ENCODE measurements at regions not wholly inside any gene's neighbourhood (a gene's known extent, or its start where the extent isn't known, plus 50 kb on each side); places are given as distances from the start of the nearest gene placed in this dataset.

- intact Hi-C loops (cut with micrococcal nuclease; ENCODE audit: unreplicated experiment), result loop anchor here (2.0 kb wide), 1 partner anchor 73 kb away; no protein-coding TSS in a partner anchor
- Histone ChIP-seq H3K4me3 (ENCODE audit: low read depth, low read length) (no peak overlapping the region), H3K9me3 (no peaks in the 10 kb centered on the region), H3K27me3 (replicated peaks; ENCODE audit: control insufficient read depth, insufficient read depth, low read length) (no peaks in the 10 kb centered on the region), H3K4me1 (no peaks in the 10 kb centered on the region), H3K36me3 (ENCODE audit: control insufficient read depth, insufficient read depth, low read length) (no peaks in the 10 kb centered on the region)
- no peak for DNase-seq
- no peak for TF ChIP-seq CTCF (IDR thresholded peaks at IDR 0.05; ENCODE audit: insufficient read depth in 1 of 2, low read depth in 1 of 2, low read length in 1 of 2, severe bottlenecking in 1 of 2, unreplicated experiment in 1 of 2)
- Mint-ChIP-seq H3K4me1 (ENCODE audit: low read depth, unreplicated experiment) (no peaks in the 10 kb centered on the region), H3K27me3 (ENCODE audit: insufficient read depth, unreplicated experiment) (no peaks in the 10 kb centered on the region), H3K27ac (ENCODE audit: unreplicated experiment) (no peak overlapping the region), H3K36me3 (ENCODE audit: insufficient read depth, unreplicated experiment) (no peaks in the 10 kb centered on the region), H3K4me3 (ENCODE audit: unreplicated experiment) (no peak overlapping the region), H3K9me3 (ENCODE audit: unreplicated experiment) (no peaks in the 10 kb centered on the region)
- BruUV-seq (replicated peaks), result no TSS peak
- CTCF ChIA-PET, result no interaction called here
- POLR2A ChIA-PET, result no interaction called here
Observed at GRCh38 chrX:121333942-121334341, 286.5 kb downstream of the GLUD2 start.

GRCh38 chrX:121336831-121337421 lies 289.5 kb downstream of the GLUD2 start:
- POLR2A ChIA-PET, result no interaction called here
- Histone ChIP-seq H3K36me3 (ENCODE audit: control insufficient read depth, insufficient read depth, low read length) (no peaks in the 10 kb centered on the region), H3K4me3 (ENCODE audit: low read depth, low read length) (no peak overlapping the region), H3K4me1 (no peaks in the 10 kb centered on the region), H3K27me3 (replicated peaks; ENCODE audit: control insufficient read depth, insufficient read depth, low read length) (no peaks in the 10 kb centered on the region), H3K9me3 (no peaks in the 10 kb centered on the region)
- H3K4me1 Mint-ChIP-seq (ENCODE audit: low read depth, unreplicated experiment), result no peaks in the 10 kb centered on the region
- no peak for DNase-seq
- CTCF ChIA-PET, result no interaction called here
- intact Hi-C loops (cut with micrococcal nuclease; ENCODE audit: unreplicated experiment), result no loop called here
- BruUV-seq (replicated peaks), result no TSS peak
- no peak overlapping the region for H3K27ac Mint-ChIP-seq (ENCODE audit: unreplicated experiment)
- H3K9me3 Mint-ChIP-seq (ENCODE audit: unreplicated experiment), result no peaks in the 10 kb centered on the region
- TF ChIP-seq CTCF (IDR thresholded peaks at IDR 0.05; ENCODE audit: insufficient read depth in 1 of 2, low read depth in 1 of 2, low read length in 1 of 2, severe bottlenecking in 1 of 2, unreplicated experiment in 1 of 2), result no peak
- no peaks in the 10 kb centered on the region for H3K36me3 Mint-ChIP-seq (ENCODE audit: insufficient read depth, unreplicated experiment)
- no peaks in the 10 kb centered on the region for H3K27me3 Mint-ChIP-seq (ENCODE audit: insufficient read depth, unreplicated experiment)
- no peak overlapping the region for H3K4me3 Mint-ChIP-seq (ENCODE audit: unreplicated experiment)

- no peaks in the 10 kb centered on the region for H3K4me1 ChIP-seq
- H3K4me3 ChIP-seq (ENCODE audit: low read depth, low read length), result no peak overlapping the region
- Mint-ChIP-seq H3K4me1 (ENCODE audit: low read depth, unreplicated experiment) (no peaks in the 10 kb centered on the region), H3K36me3 (ENCODE audit: insufficient read depth, unreplicated experiment) (no peaks in the 10 kb centered on the region), H3K9me3 (ENCODE audit: unreplicated experiment) (no peaks in the 10 kb centered on the region), H3K27me3 (ENCODE audit: insufficient read depth, unreplicated experiment) (no peaks in the 10 kb centered on the region), H3K27ac (ENCODE audit: unreplicated experiment) (no peak overlapping the region), H3K4me3 (ENCODE audit: unreplicated experiment) (no peak overlapping the region)
- no peak for DNase-seq
- TF ChIP-seq CTCF (IDR thresholded peaks at IDR 0.05; ENCODE audit: insufficient read depth in 1 of 2, low read depth in 1 of 2, low read length in 1 of 2, severe bottlenecking in 1 of 2, unreplicated experiment in 1 of 2), result no peak
- H3K27me3 ChIP-seq (replicated peaks; ENCODE audit: control insufficient read depth, insufficient read depth, low read length), result no peaks in the 10 kb centered on the region
- BruUV-seq (replicated peaks), result no TSS peak
- no peaks in the 10 kb centered on the region for H3K36me3 ChIP-seq (ENCODE audit: control insufficient read depth, insufficient read depth, low read length)
- intact Hi-C loops (cut with micrococcal nuclease; ENCODE audit: unreplicated experiment), result no loop called here
- CTCF ChIA-PET, result no interaction called here
- POLR2A ChIA-PET, result no interaction called here
- no peaks in the 10 kb centered on the region for H3K9me3 ChIP-seq
Observed at GRCh38 chrX:121337816-121338215, 290.4 kb downstream of the GLUD2 start.

Measured in Caco-2 (cell line).